Heart left ventricle (tissue), 13 donors: ENCODE measurements at regions not wholly inside any gene's neighbourhood (a gene's known extent, or its start where the extent isn't known, plus 50 kb on each side); places are given as distances from the start of the nearest gene placed in this dataset.

Source experiments
- CTCF ChIP-seq, 12 donors: fragments of 200-600 bp; sonication (generic) in 4 of 12; IDR thresholded peaks; one replicate each; pipeline versions ENCODE4 v1.5.0 to v1.8.0; 2018 to 2022; ENCODE audit warnings: antibody characterized with exemption in 12 of 12, mild to moderate bottlenecking in 5 of 12
- POLR2A ChIP-seq, 2 donors: fragments of 450-650 bp; IDR thresholded peaks; one replicate each; pipeline ENCODE4 v1.6.1; 2017; ENCODE audit warnings: antibody characterized with exemption in 2 of 2, mild to moderate bottlenecking in 2 of 2, moderate library complexity in 2 of 2
- donor health status: ischemic (EF 13 %, LVEDD 7.1; RV severe dilation, severe dysfunction).
- donor health status: DM: no; HTN: yes; CAD: no.
- donor health status: DM: no; HTN: no; CAD: no.
- donor health status: ischemic (EF 25% LVEDD 6.9; RV normal size, moderate dysfunction).
- donor health status: ischemic (EF 25% LVEDD 5.7; RV mildly dilated, moderate dysfunction).
- donor health status: ischemic (EF 35%, LVEDD 5.7; RV mildly dilated, moderate dysfunction).
- donor health status: nonischemic (EF 11% LVEDD 7.7; RV severe dilation, severe dysfunction).
- donor health status: DM: yes; HTN: yes; CAD: no.
- donor health status: PGD.
- donor health status: ischemic (EF 29% LVEDD 5.4; RV normal size, mild dysfunction).
- donor health status: nonischemic (EF 23%, LVEDD 6.1; RV moderate dilation, normal function).

GRCh38 chr19:31138077-31138476 lies 211.2 kb downstream of the TSHZ3 start:
- TF ChIP-seq CTCF (IDR thresholded peaks at IDR 0.05) (no peak), POLR2A (IDR thresholded peaks at IDR 0.05) (no peak)
